H9 (cell line): ENCODE measurements at regions not wholly inside any gene's neighbourhood (a gene's known extent, or its start where the extent isn't known, plus 50 kb on each side); places are given as distances from the start of the nearest gene placed in this dataset.

Source experiments
- DNase-seq: peaks from one replicate; pipeline ENCODE4 v3.0.0-alpha.2; 2017
- H2AFZ ChIP-seq: one replicate; pipeline ENCODE4 v1.6.1; 2013; ENCODE audit warnings: mild to moderate bottlenecking, low read length, control low read depth, moderate library complexity
- H2AK5ac ChIP-seq: 2 replicates; pipeline ENCODE4 v1.6.1; 2013; ENCODE audit warnings: low read length, control low read depth, mixed read lengths; ENCODE audit not compliant: insufficient read length
- H2BK120ac ChIP-seq: one replicate; pipeline ENCODE4 v1.6.1; 2013; ENCODE audit warnings: low read depth, mild to moderate bottlenecking, low read length, control low read depth, inconsistent platforms; ENCODE audit not compliant: poor library complexity, severe bottlenecking
- H2BK12ac ChIP-seq: 2 replicates; pipeline ENCODE4 v1.6.1; 2013; ENCODE audit warnings: low read length, control low read depth, mixed read lengths, low read depth; ENCODE audit not compliant: insufficient read length
- H2BK15ac ChIP-seq: 2 replicates; pipeline ENCODE4 v1.6.1; 2013; ENCODE audit warnings: low read depth, low read length, control low read depth
- H2BK20ac ChIP-seq: one replicate; pipeline ENCODE4 v1.6.1; 2013; ENCODE audit warnings: low read depth, mild to moderate bottlenecking, low read length, control low read depth, inconsistent platforms; ENCODE audit not compliant: poor library complexity, severe bottlenecking
- H2BK5ac ChIP-seq: 2 replicates; pipeline ENCODE4 v1.6.1; 2013; ENCODE audit warnings: low read length, control low read depth, mixed read lengths; ENCODE audit not compliant: insufficient read length
- H3K14ac ChIP-seq: 2 replicates; pipeline ENCODE4 v1.6.1; 2013; ENCODE audit warnings: low read length, control low read depth; ENCODE audit not compliant: insufficient read depth
- H3K18ac ChIP-seq: 2 replicates; pipeline ENCODE4 v1.6.1; 2013; ENCODE audit warnings: low read depth, mild to moderate bottlenecking, mixed read lengths, low read length, control low read depth; ENCODE audit not compliant: insufficient read length
- H3K23ac ChIP-seq: 2 replicates; pipeline ENCODE4 v1.6.1; 2013; ENCODE audit warnings: low read length, control low read depth, mixed read lengths, low read depth; ENCODE audit not compliant: insufficient read length
- H3K23me2 ChIP-seq: 2 replicates; pipeline ENCODE4 v1.6.1; 2013; ENCODE audit warnings: low read depth, mild to moderate bottlenecking, mixed read lengths, low read length, control low read depth; ENCODE audit not compliant: insufficient read length, poor library complexity, severe bottlenecking
- H3K27ac ChIP-seq: 2 replicates; pipeline ENCODE4 v1.5.1; 2013; ENCODE audit warnings: low read length, control low read depth, mixed read lengths, low read depth; ENCODE audit not compliant: insufficient read length
- H3K27me3 ChIP-seq: 2 replicates; pipeline ENCODE4 v1.6.1; 2013; ENCODE audit warnings: low read length, control low read depth, inconsistent platforms; ENCODE audit not compliant: insufficient read depth
- H3K4ac ChIP-seq: 2 replicates; pipeline ENCODE4 v1.6.1; 2013; ENCODE audit warnings: low read depth, mild to moderate bottlenecking, control low read depth, inconsistent platforms, low read length, moderate library complexity
- H3K4me1 ChIP-seq: 2 replicates; pipeline ENCODE4 v1.6.1; 2013; ENCODE audit warnings: low read length, control low read depth, inconsistent platforms; ENCODE audit not compliant: insufficient read depth
- H3K4me2 ChIP-seq: 2 replicates; pipeline ENCODE4 v1.6.1; 2013; ENCODE audit warnings: low read length, control low read depth, mixed read lengths; ENCODE audit not compliant: insufficient read length, insufficient read depth
- H3K56ac ChIP-seq: 2 replicates; pipeline ENCODE4 v1.6.1; 2013; ENCODE audit warnings: low read depth, mild to moderate bottlenecking, mixed read lengths, low read length, control low read depth; ENCODE audit not compliant: insufficient read length
- H3K79me1 ChIP-seq: 2 replicates; pipeline ENCODE4 v1.6.1; 2013; ENCODE audit warnings: low read depth, mild to moderate bottlenecking, moderate library complexity, low read length, control low read depth, inconsistent platforms; ENCODE audit not compliant: insufficient read depth, poor library complexity, severe bottlenecking
- H3K79me2 ChIP-seq: 2 replicates; pipeline ENCODE4 v1.6.1; 2013; ENCODE audit warnings: low read length, control low read depth, inconsistent platforms; ENCODE audit not compliant: insufficient read depth
- H3K9ac ChIP-seq: 2 replicates; pipeline ENCODE4 v1.6.1; 2013; ENCODE audit warnings: low read length, control low read depth, mixed read lengths; ENCODE audit not compliant: insufficient read length; ENCODE audit errors: extremely low read depth
- H3K9me3 ChIP-seq: one replicate; pipeline ENCODE4 v1.6.1; 2013; ENCODE audit warnings: low read depth, low read length, inconsistent platforms; ENCODE audit not compliant: control insufficient read depth
- H3T11ph ChIP-seq: one replicate; pipeline ENCODE4 v1.6.1; 2013; ENCODE audit warnings: mild to moderate bottlenecking, low read length, control low read depth, inconsistent platforms
- H4K20me1 ChIP-seq: one replicate; pipeline ENCODE4 v1.6.1; 2013; ENCODE audit not compliant: control insufficient read depth, insufficient read length, insufficient read depth
- H4K5ac ChIP-seq: 2 replicates; pipeline ENCODE4 v1.6.1; 2013; ENCODE audit warnings: low read depth, mild to moderate bottlenecking, mixed read lengths, low read length, control low read depth; ENCODE audit not compliant: insufficient read length
- H4K8ac ChIP-seq: replicated peaks from 2 replicates; pipeline ENCODE4 v1.6.1; 2013; ENCODE audit warnings: low read length, control low read depth, mixed read lengths, low read depth; ENCODE audit not compliant: insufficient read length
- H4K91ac ChIP-seq: 2 replicates; pipeline ENCODE4 v1.6.1; 2013; ENCODE audit warnings: low read depth, mild to moderate bottlenecking, moderate library complexity, mixed read lengths, low read length, control low read depth; ENCODE audit not compliant: insufficient read length
- H3K27ac Mint-ChIP-seq, 3 experiments: 2 replicates in 2 of 3; 3 replicates in 1 of 3; pipeline ENCODE4 v1.8.0; 2020 to 2021; ENCODE audit warnings: mixed read lengths in 3 of 3, mild to moderate bottlenecking in 1 of 3, moderate library complexity in 1 of 3
- H3K27me3 Mint-ChIP-seq: 2 replicates; pipeline ENCODE4 v1.8.0; 2021; ENCODE audit warnings: low read depth, mild to moderate bottlenecking, moderate library complexity, mixed read lengths
- H3K36me3 Mint-ChIP-seq, 3 experiments: 2 replicates in 2 of 3; 3 replicates in 1 of 3; pipeline ENCODE4 v1.8.0; 2020 to 2021; ENCODE audit warnings: low read depth in 3 of 3, mixed read lengths in 3 of 3; ENCODE audit not compliant: insufficient read depth in 1 of 3
- H3K4me1 Mint-ChIP-seq, 2 experiments: 2 replicates each; pipeline ENCODE4 v1.8.0; 2020; ENCODE audit warnings: mixed read lengths in 2 of 2
- H3K4me3 Mint-ChIP-seq, 2 experiments: 2 replicates in 1 of 2; 3 replicates in 1 of 2; pipeline ENCODE4 v1.8.0; 2020 to 2021; ENCODE audit warnings: mild to moderate bottlenecking in 2 of 2, mixed read lengths in 2 of 2, moderate library complexity in 1 of 2
- H3K9me3 Mint-ChIP-seq, 2 experiments: 2 replicates in 1 of 2; 3 replicates in 1 of 2; pipeline ENCODE4 v1.8.0; 2020; ENCODE audit warnings: mild to moderate bottlenecking in 2 of 2, mixed read lengths in 2 of 2, moderate library complexity in 1 of 2
- WGBS: extraction: QIAGEN DNeasy Blood & Tissue Kit; methylation state at CpG from one replicate; pipeline ENCODE4 v1.1.7; 2013; ENCODE audit warnings: missing lambda C conversion rate, low lambda C conversion rate, mixed read lengths; ENCODE audit not compliant: insufficient read length; ENCODE audit errors: extremely low coverage; 5-methylcytosine and 5-hydroxymethylcytosine counted together
- TF ChIP-seq, protein P1 (sequence below): fragments of 200-600 bp; sonication (generic); conservative IDR thresholded peaks from 3 replicates; pipeline ENCODE4 v1.8.0; 2021; ENCODE audit warnings: antibody characterized with exemption, mild to moderate bottlenecking

DNA sequence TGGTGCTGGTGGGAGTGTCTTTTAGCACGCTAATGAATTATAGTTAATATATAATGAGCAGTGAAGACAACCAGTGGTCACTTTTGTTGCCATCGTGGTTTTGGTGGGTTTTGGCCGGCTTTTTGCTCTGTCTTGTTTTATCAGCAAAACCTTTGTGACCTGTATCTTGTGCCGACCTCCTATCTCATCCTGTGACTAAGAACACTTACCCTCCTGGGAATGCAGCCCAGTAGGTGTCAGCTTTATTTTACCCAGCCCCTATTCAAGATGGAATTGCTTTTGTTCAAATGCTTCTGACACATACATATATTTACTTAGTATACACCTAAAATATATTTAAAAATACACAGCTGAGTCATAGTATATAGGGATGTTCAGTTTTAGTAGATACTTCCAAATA is 770.3 kb downstream of the PDCD6IP start:
- Mint-ChIP-seq H3K27ac (no peak overlapping the region), H3K27me3 (no peaks in the 10 kb centered on the region)

More for the DNA sequence above, 770.3 kb downstream of the PDCD6IP start:
- no peaks in the 10 kb centered on the region for H3K23me2 ChIP-seq
- no peak overlapping the region for H2BK5ac ChIP-seq
- WGBS = no CpG with 5 or more reads among the region's 4 CpGs
- no peak overlapping the region for H4K8ac ChIP-seq
- no peak overlapping the region for H4K5ac ChIP-seq
- H2BK20ac ChIP-seq = no peak overlapping the region
- H3K79me1 ChIP-seq = no peaks in the 10 kb centered on the region
- no peak overlapping the region for H2AK5ac ChIP-seq
- H3K4me3 Mint-ChIP-seq = no peak overlapping the region
- peaks cover 0 to 9% (median 8%) of the 10 kb centered on the region in 3 experiments; a peak in 3 of 7 replicates for H3K36me3 Mint-ChIP-seq
- H3K27me3 ChIP-seq = no peaks in the 10 kb centered on the region
- no peaks in the 10 kb centered on the region for H3K9me3 ChIP-seq
- peaks cover 6 to 10% of the 10 kb centered on the region in 2 experiments for H3K4me1 Mint-ChIP-seq
- H3K18ac ChIP-seq = no peak overlapping the region
- peaks cover 6 to 16% of the 10 kb centered on the region in 2 experiments; a peak in 3 of 5 replicates for H3K9me3 Mint-ChIP-seq
- H2AFZ ChIP-seq = no peak overlapping the region
- no peak overlapping the region for H2BK12ac ChIP-seq
- DNase-seq = no peak
- no peak overlapping the region for H3K23ac ChIP-seq
- no peak overlapping the region for H3K56ac ChIP-seq
- no peak overlapping the region for H2BK15ac ChIP-seq
- no peak overlapping the region for H3T11ph ChIP-seq
- no peak overlapping the region for H3K4me2 ChIP-seq
- no peaks in the 10 kb centered on the region for H3K4me1 ChIP-seq
- no peak overlapping the region for H2BK120ac ChIP-seq
- no peak overlapping the region for H3K14ac ChIP-seq
- no peaks in the 10 kb centered on the region for H3K79me2 ChIP-seq
- no peak overlapping the region for H3K27ac ChIP-seq
- TF ChIP-seq, protein P1, sequence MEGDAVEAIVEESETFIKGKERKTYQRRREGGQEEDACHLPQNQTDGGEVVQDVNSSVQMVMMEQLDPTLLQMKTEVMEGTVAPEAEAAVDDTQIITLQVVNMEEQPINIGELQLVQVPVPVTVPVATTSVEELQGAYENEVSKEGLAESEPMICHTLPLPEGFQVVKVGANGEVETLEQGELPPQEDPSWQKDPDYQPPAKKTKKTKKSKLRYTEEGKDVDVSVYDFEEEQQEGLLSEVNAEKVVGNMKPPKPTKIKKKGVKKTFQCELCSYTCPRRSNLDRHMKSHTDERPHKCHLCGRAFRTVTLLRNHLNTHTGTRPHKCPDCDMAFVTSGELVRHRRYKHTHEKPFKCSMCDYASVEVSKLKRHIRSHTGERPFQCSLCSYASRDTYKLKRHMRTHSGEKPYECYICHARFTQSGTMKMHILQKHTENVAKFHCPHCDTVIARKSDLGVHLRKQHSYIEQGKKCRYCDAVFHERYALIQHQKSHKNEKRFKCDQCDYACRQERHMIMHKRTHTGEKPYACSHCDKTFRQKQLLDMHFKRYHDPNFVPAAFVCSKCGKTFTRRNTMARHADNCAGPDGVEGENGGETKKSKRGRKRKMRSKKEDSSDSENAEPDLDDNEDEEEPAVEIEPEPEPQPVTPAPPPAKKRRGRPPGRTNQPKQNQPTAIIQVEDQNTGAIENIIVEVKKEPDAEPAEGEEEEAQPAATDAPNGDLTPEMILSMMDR = no peak
- H4K20me1 ChIP-seq = no peaks in the 10 kb centered on the region
- H3K9ac ChIP-seq = no peak overlapping the region
- no peak overlapping the region for H3K4ac ChIP-seq
- H4K91ac ChIP-seq = no peak overlapping the region
